HG02610 (cell line): ENCODE measurements at regions not wholly inside any gene's neighbourhood (a gene's known extent, or its start where the extent isn't known, plus 50 kb on each side); places are given as distances from the start of the nearest gene placed in this dataset.
"Not testable (repeated sequence)": the region's sequence is repeated elsewhere in the genome, so short reads cannot be mapped to it uniquely, and the experiment has no call there.

Experiments
- ATAC-seq: cut with Tn5 transposase; IDR thresholded peaks from one replicate; pipeline ENCODE4 v1.9.1; 2021; ENCODE audit warnings: mild to moderate bottlenecking, moderate library complexity; ENCODE audit not compliant: unreplicated experiment

DNA sequence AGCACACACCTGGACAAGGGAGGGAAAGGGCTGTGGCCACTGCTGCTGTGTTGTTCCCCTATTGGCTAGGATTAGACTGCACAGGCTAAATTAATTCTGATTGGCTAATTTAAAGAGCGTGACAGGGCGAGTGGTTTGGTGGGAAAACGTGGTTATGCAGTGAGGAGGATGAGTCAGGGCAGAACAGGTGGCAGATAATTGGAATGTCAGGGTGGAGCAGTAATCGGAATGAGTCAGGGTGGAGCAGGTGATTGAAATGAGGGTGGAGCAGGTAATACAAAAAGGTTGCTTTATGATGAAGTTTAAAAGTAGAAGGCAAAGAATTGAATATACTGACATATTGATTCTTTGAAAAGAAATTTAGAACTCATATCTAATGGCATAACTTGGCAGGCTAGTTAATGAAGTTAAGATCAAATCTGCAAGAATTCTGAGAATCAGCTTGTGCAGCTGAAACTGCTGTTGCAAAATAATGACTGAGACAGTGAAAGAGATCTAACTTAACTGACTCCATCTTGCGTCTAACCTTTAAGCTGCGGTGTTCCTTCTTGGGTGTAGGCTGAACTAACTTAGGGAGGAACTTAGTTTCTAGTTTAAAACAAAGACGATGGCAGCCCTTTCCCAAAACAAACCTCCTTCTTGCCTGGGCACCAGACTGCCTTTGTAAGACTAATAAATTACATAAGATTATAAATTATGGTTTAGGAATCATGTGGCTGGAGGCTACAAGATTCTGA is 174.3 kb downstream of the UTP18 start:
- ATAC-seq: no peak

DNA sequence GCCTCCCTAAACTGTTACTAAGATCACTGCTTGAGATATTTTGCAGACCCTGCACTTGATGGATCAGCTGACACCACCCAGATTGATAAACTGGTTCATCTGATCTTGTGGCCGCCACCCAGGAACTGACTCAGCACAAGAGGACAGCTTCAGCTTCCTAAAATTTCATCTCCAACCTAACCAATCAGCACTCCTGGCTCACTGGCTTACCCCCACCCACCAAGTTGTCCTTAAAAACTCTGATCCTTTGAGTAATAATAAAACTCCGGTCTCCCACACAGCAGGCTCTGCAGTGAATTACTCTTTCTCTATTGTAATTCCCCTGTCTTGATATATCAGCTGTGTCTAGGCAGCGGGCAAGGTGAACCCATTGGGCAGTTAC is 174.8 kb downstream of the UTP18 start:
- ATAC-seq: no peak

DNA sequence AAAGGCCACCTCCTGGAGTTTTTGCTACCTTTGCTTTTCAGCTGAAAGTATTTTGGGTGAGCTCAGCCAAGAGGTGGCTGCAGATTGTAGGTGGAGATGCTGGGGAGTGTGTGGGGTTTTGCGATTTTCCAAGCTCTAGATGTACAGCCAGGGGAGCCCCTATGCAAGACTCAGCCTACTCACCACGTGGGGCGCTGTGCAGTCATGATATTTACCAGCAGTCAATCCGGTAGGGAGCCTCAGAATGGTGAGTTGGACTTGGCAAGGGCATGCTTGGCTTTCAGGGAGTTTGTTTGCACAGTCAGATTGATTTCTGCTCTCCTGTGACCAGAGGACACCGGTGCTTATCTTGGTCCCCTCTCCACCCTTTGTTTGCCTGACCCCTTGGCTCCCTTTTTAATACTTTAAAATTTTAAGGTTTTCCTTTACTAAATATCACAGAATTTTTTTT is 175.3 kb downstream of the UTP18 start:
- no peak for ATAC-seq

DNA sequence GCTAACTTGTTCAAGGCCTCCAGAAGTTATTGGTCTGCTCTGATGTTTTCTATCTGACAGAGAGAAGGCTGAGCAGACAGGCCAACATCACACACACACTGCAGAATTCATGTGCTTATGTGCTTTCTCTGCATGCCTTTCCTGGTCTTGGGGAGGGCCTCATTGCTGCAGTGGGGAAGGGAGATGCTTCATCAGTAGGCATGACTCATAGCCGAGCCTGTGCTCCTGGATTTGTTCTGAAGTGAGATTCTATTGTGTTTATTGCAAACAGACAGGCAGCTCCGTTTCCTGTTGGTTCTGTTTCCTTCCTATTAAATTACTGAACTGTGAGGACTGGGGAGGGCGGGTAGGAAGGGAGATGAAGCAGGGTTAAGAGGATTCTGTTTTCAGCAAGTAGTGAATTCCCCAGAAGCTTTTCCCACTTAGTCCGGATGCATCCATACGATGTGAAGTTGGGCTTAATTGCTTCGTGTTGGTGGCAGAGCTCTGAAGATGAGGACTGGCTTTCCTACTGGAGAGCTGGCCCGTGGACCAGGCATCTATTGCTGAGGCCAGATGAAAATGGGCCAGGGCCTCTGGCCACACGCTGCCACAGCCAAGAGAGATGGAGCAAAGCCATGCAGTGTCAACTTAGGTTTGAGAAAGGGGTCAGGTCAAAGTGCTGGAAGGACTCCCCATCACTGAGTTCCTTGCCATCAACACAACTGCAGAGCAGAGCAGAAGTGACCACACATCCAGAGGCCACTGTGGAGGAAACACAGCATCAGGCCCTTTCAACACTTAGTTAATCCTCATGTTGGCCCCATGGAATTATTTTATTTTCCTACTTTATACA is 179.3 kb downstream of the UTP18 start:
- ATAC-seq: no peak

DNA sequence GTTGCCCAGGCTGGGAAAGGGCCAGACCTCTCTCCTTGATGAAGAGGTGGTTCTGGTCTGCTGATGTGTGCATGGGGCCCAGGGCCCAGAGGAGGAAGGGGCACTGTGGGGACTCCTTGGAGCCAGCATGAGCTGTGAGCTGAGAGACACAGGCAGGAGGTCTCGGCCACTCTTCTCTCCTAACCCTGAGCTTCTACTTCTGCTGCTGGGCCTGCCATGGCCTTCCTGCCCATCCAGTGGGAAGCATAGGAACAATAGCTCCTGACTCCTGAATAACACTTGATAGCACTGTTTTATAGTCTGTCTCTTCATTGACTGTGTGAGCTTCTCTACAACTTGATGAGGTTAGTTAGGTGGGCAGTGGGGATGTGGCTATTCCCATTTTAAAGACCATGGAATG is 181.1 kb downstream of the UTP18 start:
- ATAC-seq: no peak

DNA sequence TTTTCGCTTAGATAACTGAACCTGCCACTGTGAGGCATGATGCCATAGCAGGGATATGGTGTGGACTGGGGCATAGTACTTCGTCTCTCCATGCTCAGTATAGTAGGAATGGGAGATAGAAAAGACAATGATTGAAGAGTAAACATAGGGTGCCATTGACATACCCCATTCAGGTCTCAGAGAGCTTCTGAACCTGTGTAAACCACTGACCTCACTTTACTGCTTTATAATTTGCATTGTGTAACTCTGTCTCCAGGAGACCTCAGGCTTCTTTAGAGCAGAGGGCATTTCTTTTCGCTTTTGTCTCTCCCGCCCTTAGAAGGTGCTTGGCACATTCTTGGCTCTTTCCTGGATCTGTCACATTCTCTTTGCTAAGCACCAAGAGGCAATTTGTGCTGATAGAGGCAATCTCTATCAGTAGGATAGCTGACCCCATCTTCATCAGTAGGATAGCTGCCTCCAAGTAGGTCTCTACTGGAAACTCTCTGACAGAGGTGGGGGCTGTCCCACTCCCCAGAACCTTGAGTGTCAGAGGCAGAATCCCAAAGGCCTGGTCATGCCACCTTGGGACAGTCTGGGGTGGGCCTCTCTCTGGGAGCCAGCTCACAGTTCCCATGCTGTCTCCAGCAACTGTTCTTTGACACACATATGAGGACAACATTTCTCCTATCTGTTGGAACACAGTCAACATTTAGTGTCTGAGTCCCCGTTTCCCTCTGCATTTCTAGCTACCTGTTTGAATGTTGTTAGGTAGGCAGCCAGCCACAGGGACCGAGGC is 181.9 kb downstream of the UTP18 start:
- no peak for ATAC-seq

DNA sequence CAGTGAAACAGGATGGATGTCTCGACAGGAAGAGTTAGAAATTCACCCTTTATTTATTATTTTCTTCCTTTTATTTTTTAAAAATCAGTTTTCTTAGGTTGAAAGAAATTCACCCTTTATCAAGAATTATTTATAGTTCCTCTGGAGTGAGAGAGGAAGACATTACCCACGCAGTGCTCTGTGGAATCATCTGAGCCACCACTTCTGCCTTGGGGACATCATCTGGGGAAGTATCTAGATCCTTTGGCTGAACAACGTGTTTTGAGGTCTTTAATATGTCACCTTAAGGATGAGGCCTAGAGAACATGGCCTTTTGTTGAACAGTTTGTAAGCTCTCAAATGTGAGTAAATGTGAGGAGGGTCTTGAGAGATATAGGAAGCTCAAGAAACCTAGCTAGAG is 183.3 kb downstream of the UTP18 start:
- ATAC-seq: no peak

DNA sequence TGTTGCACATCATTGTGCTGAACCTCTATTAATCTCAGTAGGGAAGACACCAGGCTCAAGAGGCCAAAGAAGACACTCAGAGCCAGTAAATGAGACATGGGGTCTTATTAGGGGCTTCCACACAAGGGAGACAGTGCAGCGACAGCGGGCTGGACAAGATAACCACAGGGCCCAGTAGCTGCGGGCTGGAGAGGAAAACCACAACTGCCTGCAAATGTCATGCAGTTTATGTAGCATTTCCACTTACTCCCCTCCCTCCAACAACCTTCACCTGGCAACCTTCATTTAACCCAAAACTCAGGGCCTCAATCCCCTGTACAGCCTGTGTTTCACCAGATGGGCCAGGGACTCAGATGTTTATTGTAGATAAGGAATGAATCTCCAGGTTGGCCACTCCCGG is 185.6 kb downstream of the UTP18 start:
- no peak for ATAC-seq

DNA sequence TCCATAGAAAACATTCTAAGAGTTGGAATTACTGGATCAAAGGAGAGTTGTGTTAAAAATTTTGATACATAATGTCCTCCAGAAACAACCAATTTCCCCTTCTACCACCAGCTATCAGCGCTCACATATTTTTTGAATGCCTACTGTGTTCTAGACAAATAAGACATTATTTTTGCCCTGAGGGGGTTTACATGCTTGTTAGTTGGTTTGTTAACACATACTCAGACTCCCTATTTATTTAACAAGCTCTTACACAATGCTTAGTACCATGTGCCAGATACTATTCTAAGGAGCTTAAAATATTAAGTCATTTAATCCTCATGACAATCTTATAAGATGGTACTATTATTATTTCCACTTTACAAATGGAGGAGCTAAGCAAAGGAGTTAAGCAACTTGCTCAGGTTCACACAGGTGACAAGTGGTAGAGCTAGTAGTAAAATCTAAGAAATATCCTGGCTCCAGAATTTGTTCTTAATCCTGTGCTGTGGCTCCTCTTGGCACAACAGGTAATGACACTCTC is 194.2 kb downstream of the UTP18 start:
- ATAC-seq: no peak

DNA sequence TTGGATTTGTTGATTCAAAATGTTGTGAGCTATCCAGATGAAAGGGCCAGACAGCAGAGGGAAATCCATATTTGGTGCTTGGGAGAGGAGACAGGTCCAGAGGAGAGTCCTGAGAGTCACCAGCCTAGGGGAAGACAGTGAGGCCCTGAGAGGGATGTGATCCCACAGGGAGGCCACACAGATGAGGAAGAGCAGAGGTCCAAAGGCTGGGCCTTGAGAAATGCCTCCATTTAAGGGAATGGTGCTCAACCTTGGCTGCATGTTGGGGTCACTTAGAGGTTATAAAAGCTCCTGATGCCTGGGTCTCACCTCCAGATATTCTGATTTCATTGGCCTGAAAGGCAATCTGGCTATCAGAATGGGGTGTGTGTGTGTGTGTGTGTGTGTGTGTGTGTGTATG is 194.9 kb downstream of the UTP18 start:
- ATAC-seq: no peak

DNA sequence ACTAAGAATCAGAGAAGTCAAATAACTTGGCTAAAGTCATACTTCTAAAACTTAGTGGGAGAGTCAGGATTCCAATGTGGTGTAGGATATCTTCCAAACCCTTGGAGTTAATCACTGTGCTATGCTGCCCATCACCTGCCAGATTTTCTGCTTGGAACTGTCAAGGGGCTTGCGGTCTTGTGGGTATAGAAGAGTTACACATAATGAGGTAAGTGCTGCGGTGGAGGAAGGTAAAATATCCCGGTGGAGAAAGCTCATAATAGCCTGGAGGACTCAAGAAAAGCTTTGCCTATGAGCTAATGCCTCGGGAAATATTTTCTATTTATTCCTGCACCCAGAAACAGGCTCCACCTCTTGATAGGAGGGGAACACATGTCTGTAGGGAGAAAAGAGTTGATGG is 195.6 kb downstream of the UTP18 start:
- ATAC-seq: no peak

DNA sequence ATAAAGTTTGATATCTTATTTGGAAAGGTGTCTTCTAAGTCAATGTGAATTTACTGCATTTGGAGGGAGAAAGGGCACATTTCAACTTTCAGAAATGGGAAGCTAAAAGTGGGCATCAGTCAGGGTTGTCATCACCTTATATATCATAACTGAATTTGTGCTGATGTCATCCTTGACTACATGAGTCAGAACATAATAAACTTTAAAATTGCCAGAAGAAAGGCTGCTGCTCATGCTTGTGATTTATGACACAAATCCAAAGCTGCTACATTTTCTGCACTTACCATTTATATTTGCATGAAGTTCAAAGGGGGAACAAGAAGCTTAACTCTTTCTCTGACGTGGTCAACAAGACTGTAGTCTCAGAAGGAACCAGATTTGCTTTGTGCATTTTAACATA is 196.6 kb downstream of the UTP18 start:
- ATAC-seq: no peak

DNA sequence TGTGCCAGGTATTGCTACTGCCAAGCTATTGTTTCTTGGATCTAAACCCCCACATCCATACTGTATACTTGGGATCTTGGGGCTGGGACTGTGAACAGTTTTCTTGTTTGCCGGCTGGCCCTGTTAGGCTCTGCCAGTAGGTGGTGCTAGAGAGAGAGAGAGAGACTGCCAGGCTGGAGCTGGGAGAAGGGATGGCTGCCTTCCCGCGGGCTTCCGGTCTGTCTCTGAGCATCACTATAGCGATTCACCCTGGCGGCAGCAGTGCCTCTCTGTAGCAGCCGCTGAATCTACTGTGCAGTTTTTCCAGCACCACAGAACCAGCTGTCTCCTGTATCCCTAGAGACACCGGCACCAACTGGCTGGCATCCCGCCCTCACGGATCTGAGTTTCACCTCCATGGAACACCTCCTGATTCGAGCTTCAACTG is 201.2 kb downstream of the UTP18 start:
- ATAC-seq: no peak

DNA sequence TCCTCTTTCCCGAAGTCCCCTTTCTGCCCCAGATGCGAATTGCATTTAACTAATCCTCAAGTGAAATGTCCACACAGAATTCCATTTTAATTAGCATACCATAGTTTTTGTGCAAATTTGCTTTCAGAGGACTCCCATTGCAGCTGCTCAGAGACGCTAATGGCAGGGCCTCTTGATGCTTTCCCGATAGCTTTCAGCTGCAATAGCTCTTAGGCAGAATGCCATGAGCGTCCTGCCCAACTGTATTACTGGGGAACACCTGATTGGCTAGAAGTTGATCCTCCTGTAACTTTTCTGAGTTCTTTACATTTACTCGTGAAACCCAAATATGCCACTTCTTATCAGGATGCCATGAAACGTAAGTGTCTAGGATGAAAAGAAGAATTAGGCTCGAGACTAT is 203.0 kb downstream of the UTP18 start:
- no peak for ATAC-seq

DNA sequence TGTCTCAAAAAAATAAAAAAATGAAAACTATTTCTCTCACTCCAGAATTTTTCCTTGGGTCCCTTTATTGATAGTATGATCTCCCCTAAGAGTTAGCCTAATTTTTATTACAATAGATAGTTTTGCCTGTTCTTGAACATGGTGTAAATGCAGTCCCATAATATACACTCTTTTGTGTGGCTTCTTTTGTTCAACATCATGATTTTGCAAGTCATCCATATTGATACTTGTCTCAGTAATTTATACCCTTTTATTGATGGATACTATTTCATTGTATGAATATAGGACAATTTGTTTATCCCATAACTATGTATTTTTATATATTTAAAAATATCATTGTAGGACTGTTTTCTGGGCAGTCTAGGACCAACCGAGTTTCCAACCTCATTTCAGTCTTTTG is 207.0 kb downstream of the UTP18 start:
- ATAC-seq: no peak

DNA sequence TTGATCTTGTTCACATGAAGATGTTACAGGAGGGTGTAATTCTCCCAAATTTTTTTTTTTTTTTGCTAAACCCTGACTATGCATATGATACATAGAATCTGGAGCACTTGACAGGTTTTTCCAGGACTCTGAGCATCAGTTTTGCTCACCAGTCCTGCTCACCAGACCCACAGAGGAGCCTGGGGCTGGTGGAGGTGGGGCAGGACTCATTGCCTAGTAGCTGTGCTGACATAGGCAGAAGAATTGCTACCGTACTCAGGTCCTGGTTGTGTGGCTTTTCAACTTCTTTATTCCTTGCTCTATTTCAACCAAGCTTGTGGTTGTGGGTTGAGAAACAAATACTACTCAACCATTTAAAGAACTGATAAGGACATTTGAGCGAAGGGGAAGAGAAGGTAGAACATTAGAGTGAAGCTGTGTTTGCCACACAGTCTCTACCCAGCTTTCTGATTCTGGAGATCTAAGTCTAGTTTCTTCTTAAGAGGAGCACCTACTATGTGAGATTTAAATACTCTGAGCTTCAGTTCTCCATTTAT is 212.4 kb downstream of the UTP18 start:
- no peak for ATAC-seq

DNA sequence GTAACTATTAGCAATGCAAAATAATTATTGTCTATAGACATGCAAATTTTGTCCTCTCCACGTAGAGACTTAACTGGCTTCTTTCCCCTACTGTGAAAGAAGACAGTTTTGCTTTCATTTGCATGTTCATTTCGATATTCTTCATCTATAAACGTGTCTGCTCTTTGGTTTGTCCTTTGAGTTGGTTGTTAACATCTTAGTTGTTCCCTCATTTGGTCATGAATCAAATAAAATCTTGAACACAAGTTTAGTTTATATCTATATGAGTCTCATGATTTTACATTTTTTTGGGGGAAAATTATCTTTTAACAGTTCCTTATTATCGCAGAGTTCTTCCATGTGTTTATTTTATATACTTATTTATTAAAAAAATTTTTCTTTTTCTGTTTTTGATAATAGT is 214.4 kb downstream of the UTP18 start:
- ATAC-seq: no peak

DNA sequence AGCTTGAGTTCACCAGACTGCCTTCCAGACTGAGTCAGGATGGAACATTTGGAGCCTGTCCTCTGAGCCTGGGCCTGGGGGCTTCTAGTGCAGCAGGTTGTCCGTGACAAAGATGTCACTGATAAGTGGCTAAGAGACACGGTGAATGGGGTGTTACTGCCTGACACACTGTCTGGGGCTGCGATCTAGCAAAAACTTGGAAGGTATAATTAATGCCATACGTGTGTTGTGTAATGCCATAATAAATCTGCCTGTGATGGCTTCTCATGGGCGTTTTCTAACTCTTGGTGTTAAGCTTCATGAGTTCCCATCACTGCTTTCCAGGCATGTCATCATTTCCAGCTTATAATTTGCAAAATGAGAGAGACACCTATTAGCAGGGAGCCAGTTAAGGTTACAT is 215.4 kb downstream of the UTP18 start:
- no peak for ATAC-seq

DNA sequence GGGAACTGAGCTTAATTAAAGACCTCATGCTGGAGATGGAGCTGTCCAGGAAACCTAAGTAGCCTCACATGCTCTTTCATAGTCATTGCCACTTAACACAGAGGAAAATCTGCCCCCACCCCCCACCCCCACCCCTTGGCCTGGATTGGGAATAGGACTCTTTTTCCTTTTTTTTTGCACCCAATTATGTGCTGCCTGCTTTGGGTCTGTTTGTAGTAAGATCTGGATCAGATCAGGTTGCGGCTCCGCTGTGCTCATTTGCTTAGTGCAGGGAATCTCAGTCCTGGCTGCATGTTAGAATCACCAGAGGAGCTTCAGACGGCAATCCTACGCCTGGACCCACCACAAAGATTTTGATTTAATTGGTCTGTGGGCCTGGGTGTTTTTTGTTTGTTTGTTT is 219.0 kb downstream of the UTP18 start:
- ATAC-seq: no peak

DNA sequence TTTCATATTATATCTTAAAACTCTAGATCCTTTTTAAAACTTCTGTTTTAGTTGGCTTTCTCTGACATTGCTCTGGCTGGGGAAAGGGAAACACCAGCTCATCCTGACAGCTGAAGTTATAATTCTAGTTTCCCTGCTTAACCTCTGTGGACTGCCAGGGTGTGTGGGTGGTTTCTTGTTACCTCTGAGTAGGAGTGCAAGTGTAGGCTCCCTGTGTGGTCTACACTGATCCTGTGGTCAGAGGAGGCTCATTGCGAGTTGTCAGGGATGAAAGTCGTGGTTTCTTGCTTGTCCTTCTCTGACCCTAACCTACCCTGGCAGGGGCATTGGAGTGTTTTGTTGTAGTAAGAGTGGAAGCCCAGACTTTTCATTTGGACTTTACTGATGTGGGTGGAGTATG is 221.0 kb downstream of the UTP18 start:
- no peak for ATAC-seq

DNA sequence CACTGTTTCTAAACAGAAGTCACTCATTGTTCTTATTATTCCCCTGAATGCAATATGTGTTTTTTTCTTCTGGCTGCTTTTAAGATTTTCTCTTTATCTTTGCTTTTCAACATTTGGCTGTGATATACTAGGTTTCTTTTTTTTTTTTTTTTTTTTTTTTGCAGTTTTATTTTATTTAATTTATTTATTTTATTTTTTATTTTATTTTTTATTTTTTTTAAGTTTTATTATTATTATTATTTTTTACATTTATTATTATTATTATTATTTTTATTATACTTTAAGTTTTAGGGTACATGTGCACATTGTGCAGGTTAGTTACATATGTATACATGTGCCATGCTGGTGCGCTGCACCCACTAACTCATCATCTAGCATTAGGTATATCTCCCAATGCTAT is 221.9 kb downstream of the UTP18 start:
- not testable (repeated sequence) for ATAC-seq
